NCI-H345 treated with DMSO at 0.1 percent for 48 hours (cell line): ENCODE measurements at regions not wholly inside any gene's neighbourhood (a gene's known extent, or its start where the extent isn't known, plus 50 kb on each side); places are given as distances from the start of the nearest gene placed in this dataset.

ENCODE experiments used
- DNase-seq: peaks from one replicate; lab custom pipeline; 2025; ENCODE audit not compliant: unreplicated experiment; lab: John Stamatoyannopoulos, UW

- no peak for DNase-seq
Observed at GRCh38 chr13:37366044-37366770, 232.4 kb downstream of the POSTN start.

- no peak for DNase-seq
Observed at GRCh38 chr13:37365496-37365895, 233.1 kb downstream of the POSTN start.

GRCh38 chr13:37364956-37365355, 233.6 kb downstream of the POSTN start:
- no peak for DNase-seq

- DNase-seq, result no peak
Observed at GRCh38 chr13:37364007-37364406, 234.6 kb downstream of the POSTN start.

GRCh38 chr13:37361608-37362007, 237.0 kb downstream of the POSTN start:
- DNase-seq, result no peak

GRCh38 chr13:37360556-37360955, 238.0 kb downstream of the POSTN start:
- DNase-seq, result no peak

- no peak for DNase-seq
Observed at GRCh38 chr13:37357548-37357947, 241.0 kb downstream of the POSTN start.

- DNase-seq, result no peak
Observed at GRCh38 chr13:37353911-37354310, 244.7 kb downstream of the POSTN start.

GRCh38 chr13:37351211-37351610, 245.7 kb upstream of the CSNK1A1L start:
- DNase-seq, result no peak

- DNase-seq, result no peak
Observed at GRCh38 chr13:37349916-37350315, 244.5 kb upstream of the CSNK1A1L start.

- peak; percentile 24 for DNase-seq
Observed at GRCh38 chr13:37348916-37349643, 243.6 kb upstream of the CSNK1A1L start.

- no peak for DNase-seq
Observed at GRCh38 chr13:37345869-37346268, 240.4 kb upstream of the CSNK1A1L start.

GRCh38 chr13:37345391-37345790, 239.9 kb upstream of the CSNK1A1L start:
- no peak for DNase-seq

- DNase-seq, result no peak
Observed at GRCh38 chr13:37344056-37344455, 238.6 kb upstream of the CSNK1A1L start.

GRCh38 chr13:37342205-37342604, 236.7 kb upstream of the CSNK1A1L start:
- DNase-seq, result no peak

GRCh38 chr13:37340901-37341670, 235.6 kb upstream of the CSNK1A1L start:
- no peak for DNase-seq

GRCh38 chr13:37339386-37339735, 233.9 kb upstream of the CSNK1A1L start:
- DNase-seq, result no peak

- DNase-seq, result no peak
Observed at GRCh38 chr13:37338726-37339385, 233.4 kb upstream of the CSNK1A1L start.

GRCh38 chr13:37326334-37326733, 220.9 kb upstream of the CSNK1A1L start:
- DNase-seq, result no peak

GRCh38 chr13:37319031-37319443, 213.6 kb upstream of the CSNK1A1L start:
- DNase-seq, result no peak

GRCh38 chr13:37316935-37317334, 211.5 kb upstream of the CSNK1A1L start:
- DNase-seq, result no peak
